Epithelial cell of proximal tubule (primary cell): ENCODE measurements at regions not wholly inside any gene's neighbourhood (a gene's known extent, or its start where the extent isn't known, plus 50 kb on each side); places are given as distances from the start of the nearest gene placed in this dataset.

Experiments
- DNase-seq: peaks from one replicate; pipeline ENCODE4 v3.0.0-alpha.2; 2011; ENCODE audit warnings: low read depth
- H3K4me3 ChIP-seq: 2 replicates; pipeline ENCODE4 v1.5.1; 2011; ENCODE audit warnings: low read depth, mild to moderate bottlenecking, low read length
- TF ChIP-seq, protein P1 (sequence below): conservative IDR thresholded peaks from 2 replicates; pipeline ENCODE4 v1.5.1; 2012; ENCODE audit warnings: low read depth, mild to moderate bottlenecking, low read length

DNA sequence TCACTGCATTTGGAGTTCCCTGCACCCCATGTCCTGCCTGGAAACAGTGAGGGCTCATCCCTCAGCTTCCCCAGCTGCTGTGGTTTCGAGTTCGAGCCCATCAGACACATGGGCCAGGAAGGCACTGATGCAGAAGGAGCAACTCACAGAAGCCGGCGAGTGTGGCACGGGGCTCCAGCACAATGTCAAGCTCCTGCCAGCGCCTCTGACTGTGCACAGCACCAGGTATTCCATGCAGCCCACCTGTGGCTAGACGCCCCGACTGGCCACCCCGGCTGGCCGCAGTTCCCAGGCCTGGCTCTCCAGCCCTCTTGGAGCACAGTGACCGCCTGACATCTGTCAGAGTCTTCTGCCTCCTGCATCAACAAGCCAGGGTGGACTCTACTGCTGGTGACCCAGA is 419.4 kb downstream of the SHANK2 start:
- TF ChIP-seq, protein P1, sequence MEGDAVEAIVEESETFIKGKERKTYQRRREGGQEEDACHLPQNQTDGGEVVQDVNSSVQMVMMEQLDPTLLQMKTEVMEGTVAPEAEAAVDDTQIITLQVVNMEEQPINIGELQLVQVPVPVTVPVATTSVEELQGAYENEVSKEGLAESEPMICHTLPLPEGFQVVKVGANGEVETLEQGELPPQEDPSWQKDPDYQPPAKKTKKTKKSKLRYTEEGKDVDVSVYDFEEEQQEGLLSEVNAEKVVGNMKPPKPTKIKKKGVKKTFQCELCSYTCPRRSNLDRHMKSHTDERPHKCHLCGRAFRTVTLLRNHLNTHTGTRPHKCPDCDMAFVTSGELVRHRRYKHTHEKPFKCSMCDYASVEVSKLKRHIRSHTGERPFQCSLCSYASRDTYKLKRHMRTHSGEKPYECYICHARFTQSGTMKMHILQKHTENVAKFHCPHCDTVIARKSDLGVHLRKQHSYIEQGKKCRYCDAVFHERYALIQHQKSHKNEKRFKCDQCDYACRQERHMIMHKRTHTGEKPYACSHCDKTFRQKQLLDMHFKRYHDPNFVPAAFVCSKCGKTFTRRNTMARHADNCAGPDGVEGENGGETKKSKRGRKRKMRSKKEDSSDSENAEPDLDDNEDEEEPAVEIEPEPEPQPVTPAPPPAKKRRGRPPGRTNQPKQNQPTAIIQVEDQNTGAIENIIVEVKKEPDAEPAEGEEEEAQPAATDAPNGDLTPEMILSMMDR: no peak

DNA sequence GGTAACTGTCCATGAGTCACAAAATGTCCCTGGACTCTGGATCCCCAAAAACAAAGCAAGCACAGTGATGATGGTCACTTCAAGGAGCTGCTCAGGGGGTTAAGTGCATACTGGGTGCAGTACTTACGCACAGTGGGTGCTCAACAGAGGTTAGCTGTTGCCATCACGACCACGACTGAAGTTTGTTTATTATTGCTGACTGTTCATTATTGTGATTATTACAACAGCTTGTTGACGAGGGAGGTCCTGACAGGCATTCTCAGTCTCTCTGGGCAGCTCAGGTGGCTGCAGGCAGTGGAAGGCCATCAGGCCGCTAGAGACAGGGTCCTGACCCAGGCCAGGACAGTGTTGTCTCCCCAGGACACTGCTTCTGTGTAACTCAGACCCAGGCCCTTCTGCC is 418.8 kb downstream of the SHANK2 start:
- TF ChIP-seq, protein P1: no peak
- DNase-seq: no peak
- H3K4me3 ChIP-seq: no peak overlapping the region

More for the DNA sequence above, 419.4 kb downstream of the SHANK2 start:
- no peak overlapping the region for H3K4me3 ChIP-seq
- no peak for DNase-seq

DNA sequence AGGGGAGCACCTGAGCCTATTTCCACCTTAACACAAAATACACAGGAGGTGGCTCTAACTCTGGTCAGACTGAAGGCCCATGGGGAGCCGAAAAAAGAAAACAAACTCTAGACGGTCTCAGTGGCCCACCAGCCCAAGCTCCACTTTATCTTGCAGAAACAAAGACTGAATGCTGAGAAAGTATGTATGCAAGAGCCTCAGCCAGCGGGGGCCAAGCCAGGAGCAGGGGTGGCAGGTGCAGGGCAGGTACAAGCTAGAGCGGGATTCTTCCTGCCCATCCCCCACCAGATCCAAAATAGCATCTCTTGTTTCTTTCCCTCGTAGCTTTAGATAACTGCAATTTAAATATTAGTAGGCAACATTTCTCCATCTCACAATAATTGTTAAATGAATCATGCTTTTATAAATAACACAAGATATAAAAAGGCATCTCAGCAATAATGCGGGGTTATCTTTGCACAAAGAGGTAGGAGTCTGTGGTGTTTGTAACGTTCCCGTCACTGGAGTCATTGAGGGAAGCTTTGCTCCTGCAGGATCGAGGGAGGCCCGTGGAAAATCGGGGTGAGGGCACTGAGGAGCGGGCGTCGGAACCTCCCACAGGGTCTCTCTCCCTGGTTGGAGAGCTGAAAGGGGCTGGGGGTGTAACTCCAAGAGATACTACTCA is 418.0 kb downstream of the SHANK2 start:
- no peak for DNase-seq
- H3K4me3 ChIP-seq: no peak overlapping the region
- TF ChIP-seq, protein P1: no peak

DNA sequence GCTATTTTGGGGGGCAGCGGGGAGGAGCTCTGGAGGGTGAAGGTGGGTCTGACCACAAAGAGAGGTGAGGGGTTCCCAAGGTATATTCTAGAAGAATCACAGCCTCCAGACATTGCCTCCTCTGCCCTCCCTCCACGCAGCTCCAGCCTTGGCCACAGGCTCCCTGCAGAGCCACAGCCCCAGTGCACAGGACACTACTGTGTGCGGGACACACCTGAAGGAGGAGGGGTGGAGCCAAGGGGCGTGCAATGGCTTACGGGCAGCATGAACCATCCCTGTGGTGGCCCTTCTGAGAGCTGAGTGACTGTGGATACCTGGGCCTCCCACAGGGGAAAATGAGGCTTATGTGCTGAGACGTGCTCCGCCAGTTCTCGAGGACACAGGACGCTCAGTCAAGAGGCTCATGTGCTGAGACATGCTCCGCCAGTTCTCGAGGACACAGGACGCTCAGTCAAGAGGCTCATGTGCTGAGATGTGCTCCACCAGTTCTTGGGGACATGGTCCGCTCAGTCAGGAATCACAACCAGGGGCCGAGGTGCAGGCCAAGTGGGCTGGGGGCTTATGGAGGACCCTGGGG is 417.3 kb downstream of the SHANK2 start:
- TF ChIP-seq, protein P1: no peak
- H3K4me3 ChIP-seq: no peak overlapping the region
- no peak for DNase-seq

DNA sequence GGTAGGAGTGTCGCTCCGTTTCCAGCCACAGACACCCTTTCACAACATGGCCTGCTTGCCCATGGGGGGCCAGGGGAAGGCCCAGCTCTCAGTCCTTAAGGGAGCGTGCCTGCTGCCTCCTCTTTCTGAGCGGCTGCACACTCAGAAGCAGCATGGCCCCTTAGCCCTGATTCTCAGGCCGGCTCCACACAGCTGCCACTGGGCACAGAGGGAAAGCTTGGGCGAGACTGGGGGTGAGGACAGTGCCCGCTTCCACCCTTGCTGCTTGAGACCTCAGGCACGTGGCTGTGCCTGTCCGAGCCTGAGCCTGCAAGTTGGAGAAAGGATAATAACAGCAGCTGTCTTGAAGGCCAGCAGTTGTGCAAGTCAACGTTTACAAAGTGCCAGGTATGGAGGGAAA is 416.3 kb downstream of the SHANK2 start:
- TF ChIP-seq, protein P1: no peak
- H3K4me3 ChIP-seq: no peak overlapping the region
- DNase-seq: no peak

DNA sequence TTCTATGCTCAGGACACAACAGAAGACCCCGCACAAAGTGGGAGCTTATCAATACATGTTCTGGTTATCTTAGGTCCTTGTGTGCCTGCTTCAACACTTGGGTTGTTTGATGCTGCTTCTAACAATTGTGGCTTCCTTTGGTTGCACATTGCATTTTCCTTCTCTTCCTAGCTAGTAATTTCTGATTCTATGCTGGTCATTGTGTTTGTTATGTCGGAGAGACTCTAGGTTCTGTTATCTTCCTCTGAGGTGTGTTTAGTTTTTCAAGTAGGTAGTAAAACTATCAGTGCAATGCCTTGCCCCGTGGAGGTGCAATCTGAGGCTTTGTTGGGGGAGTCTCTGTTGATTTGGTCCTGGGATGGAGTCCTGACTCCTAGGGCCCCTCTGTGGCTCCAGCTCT is 414.2 kb downstream of the SHANK2 start:
- DNase-seq: no peak
- TF ChIP-seq, protein P1: no peak
- H3K4me3 ChIP-seq: no peak overlapping the region

DNA sequence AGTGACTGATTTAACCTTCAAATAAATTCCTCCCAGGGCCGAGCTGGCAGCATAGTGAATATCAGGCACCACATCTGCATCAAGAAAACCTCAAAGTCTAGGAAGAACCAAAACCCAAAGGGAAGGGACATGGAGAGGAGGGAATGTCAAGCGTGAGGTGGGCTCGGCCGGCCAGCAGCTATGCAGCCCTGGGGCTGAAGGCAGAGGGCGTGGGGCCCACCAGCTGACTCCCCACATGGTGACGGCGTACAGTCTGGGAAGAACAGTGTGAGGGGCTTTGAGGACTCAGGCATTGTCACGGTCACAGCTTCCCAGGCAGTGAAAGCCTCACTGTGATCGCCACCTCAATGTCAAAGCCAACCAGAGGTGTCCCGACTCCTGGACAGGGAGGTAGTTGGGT is 412.5 kb downstream of the SHANK2 start:
- no peak for DNase-seq
- H3K4me3 ChIP-seq: no peak overlapping the region
- TF ChIP-seq, protein P1: no peak
